ENCODE measurements at regions not wholly inside any gene's neighbourhood (a gene's known extent, or its start where the extent isn't known, plus 50 kb on each side); places are given as distances from the start of the nearest gene placed in this dataset.

- no peak overlapping the region for H3K9ac ChIP-seq (ENCODE audit: low read length)
- H3K4me2 ChIP-seq (replicated peaks; ENCODE audit: low read depth, low read length, poor library complexity, severe bottlenecking): no peak overlapping the region
- peaks cover 5% of the 10 kb centered on the region for H3K9me3 Mint-ChIP-seq (ENCODE audit: insufficient read depth)
Measured at GRCh38 chr5:83834306-83834705, 113.7 kb upstream of the HAPLN1 start.

DNA sequence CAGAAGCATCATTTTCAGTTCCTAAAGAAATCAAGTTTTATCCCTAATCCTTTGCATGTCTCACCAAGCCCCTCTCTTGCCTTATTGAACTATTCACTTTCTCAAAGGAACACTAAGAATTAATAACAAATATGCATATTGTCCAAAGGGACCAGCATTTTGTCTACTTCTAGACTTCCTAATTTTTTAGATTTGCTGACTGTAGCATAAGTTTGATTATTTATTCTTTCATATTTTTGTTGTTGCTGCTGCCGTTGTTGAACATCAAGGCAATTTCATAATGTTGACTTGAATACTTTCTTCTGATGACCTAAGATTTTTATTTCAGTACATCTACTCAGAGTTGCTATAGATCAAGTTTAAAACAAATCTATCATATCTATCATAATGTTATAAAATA, 111.2 kb upstream of the HAPLN1 start:
- CTCF ChIA-PET: no interaction called here
- Mint-ChIP-seq H3K27ac (no peak overlapping the region), H3K4me1 (no peaks in the 10 kb centered on the region), H3K27me3 (no peaks in the 10 kb centered on the region), H3K9me3 (ENCODE audit: insufficient read depth) (peaks cover 5% of the 10 kb centered on the region), H3K4me3 (no peak overlapping the region)
- no peak overlapping the region for H3K9ac ChIP-seq (ENCODE audit: low read length)
- H3K4me2 ChIP-seq (replicated peaks; ENCODE audit: low read depth, low read length, poor library complexity, severe bottlenecking): no peak overlapping the region
- DNase-seq: no peak
- no peaks in the 10 kb centered on the region for H3K27me3 ChIP-seq (replicated peaks in 1 of 4; ENCODE audit: control extremely low read depth in 1 of 4, control insufficient read depth in 3 of 4, insufficient read depth in 4 of 4, low read length in 3 of 4)
- H3K36me3 ChIP-seq (replicated peaks in 1 of 2; ENCODE audit: control extremely low read depth in 1 of 2, control insufficient read depth in 1 of 2, extremely low read depth in 1 of 2, insufficient read depth in 2 of 2, low read length in 1 of 2): no peaks in the 10 kb centered on the region
- H3K4me1 ChIP-seq (ENCODE audit: control insufficient read depth in 2 of 2, insufficient read depth in 2 of 2, low read length in 2 of 2): no peaks in the 10 kb centered on the region
- POLR2A ChIA-PET: no interaction called here
- H3K79me2 ChIP-seq (ENCODE audit: control insufficient read depth, insufficient read depth, low read length): no peaks in the 10 kb centered on the region
- ATAC-seq (ENCODE audit: low read depth): no peak
- no peak overlapping the region for H3K27ac ChIP-seq (ENCODE audit: low read length in 2 of 2)
- H3K9me3 ChIP-seq (ENCODE audit: control extremely low read depth in 1 of 3, control insufficient read depth in 2 of 3, insufficient read depth in 1 of 3, low read length in 2 of 3): no peaks in the 10 kb centered on the region
- intact Hi-C loops (cut with micrococcal nuclease): no loop called here
- H3K4me3 ChIP-seq (ENCODE audit: control extremely low read depth in 1 of 5, extremely low read depth in 1 of 5, insufficient read depth in 1 of 5, low read depth in 2 of 5, low read length in 4 of 5): no peak overlapping the region
- no peak overlapping the region for H2AFZ ChIP-seq (ENCODE audit: insufficient read depth, low read depth, low read length, poor library complexity, severe bottlenecking)
- no CpG with 5 or more reads among the region's 1 CpG for WGBS (ENCODE audit: insufficient coverage)
- H4K20me1 ChIP-seq (ENCODE audit: control insufficient read depth, insufficient read depth, low read length, poor library complexity, severe bottlenecking): no peaks in the 10 kb centered on the region
- no peak for TF ChIP-seq CTCF (IDR thresholded peaks at IDR 0.05)
- TF ChIP-seq EZH2 (IDR thresholded peaks at IDR 0.05; ENCODE audit: borderline replicate concordance, insufficient read depth, low read depth, low read length, poor library complexity, severe bottlenecking): no peak

More at GRCh38 chr5:83834306-83834705, 113.7 kb upstream of the HAPLN1 start:
- intact Hi-C loops (cut with micrococcal nuclease): no loop called here
- Mint-ChIP-seq H3K4me3 (no peak overlapping the region), H3K27me3 (no peaks in the 10 kb centered on the region), H3K4me1 (no peaks in the 10 kb centered on the region), H3K27ac (no peak overlapping the region)
- ATAC-seq (ENCODE audit: low read depth) (no peak), DNase-seq (no peak)
- POLR2A ChIA-PET: no interaction called here
- Histone ChIP-seq H4K20me1 (ENCODE audit: control insufficient read depth, insufficient read depth, low read length, poor library complexity, severe bottlenecking) (no peaks in the 10 kb centered on the region), H3K4me3 (ENCODE audit: control extremely low read depth in 1 of 5, extremely low read depth in 1 of 5, insufficient read depth in 1 of 5, low read depth in 2 of 5, low read length in 4 of 5) (no peak overlapping the region), H2AFZ (ENCODE audit: insufficient read depth, low read depth, low read length, poor library complexity, severe bottlenecking) (no peak overlapping the region), H3K27me3 (replicated peaks in 1 of 4; ENCODE audit: control extremely low read depth in 1 of 4, control insufficient read depth in 3 of 4, insufficient read depth in 4 of 4, low read length in 3 of 4) (no peaks in the 10 kb centered on the region), H3K79me2 (ENCODE audit: control insufficient read depth, insufficient read depth, low read length) (no peaks in the 10 kb centered on the region), H3K9me3 (ENCODE audit: control extremely low read depth in 1 of 3, control insufficient read depth in 2 of 3, insufficient read depth in 1 of 3, low read length in 2 of 3) (no peaks in the 10 kb centered on the region), H3K36me3 (replicated peaks in 1 of 2; ENCODE audit: control extremely low read depth in 1 of 2, control insufficient read depth in 1 of 2, extremely low read depth in 1 of 2, insufficient read depth in 2 of 2, low read length in 1 of 2) (no peaks in the 10 kb centered on the region), H3K4me1 (ENCODE audit: control insufficient read depth in 2 of 2, insufficient read depth in 2 of 2, low read length in 2 of 2) (no peaks in the 10 kb centered on the region), H3K27ac (ENCODE audit: low read length in 2 of 2) (no peak overlapping the region)
- 100% methylated on average over 2 of the region's 5 CpGs for WGBS (ENCODE audit: insufficient coverage)
- no peak for TF ChIP-seq EZH2 (IDR thresholded peaks at IDR 0.05; ENCODE audit: borderline replicate concordance, insufficient read depth, low read depth, low read length, poor library complexity, severe bottlenecking)
- no peak for TF ChIP-seq CTCF (IDR thresholded peaks at IDR 0.05)
- CTCF ChIA-PET: no interaction called here

Data from B cell (primary cell).